Superior temporal gyrus (tissue), 1 donor: ENCODE measurements at regions not wholly inside any gene's neighbourhood (a gene's known extent, or its start where the extent isn't known, plus 50 kb on each side); places are given as distances from the start of the nearest gene placed in this dataset.
A peak's percentile ranks its signal among the peaks of the same experiment; 100 is the strongest.

Experiments
- DNase-seq: peaks from one replicate; pipeline ENCODE4 v3.0.0-alpha.2; 2016; ENCODE audit errors: extremely low spot score

DNA sequence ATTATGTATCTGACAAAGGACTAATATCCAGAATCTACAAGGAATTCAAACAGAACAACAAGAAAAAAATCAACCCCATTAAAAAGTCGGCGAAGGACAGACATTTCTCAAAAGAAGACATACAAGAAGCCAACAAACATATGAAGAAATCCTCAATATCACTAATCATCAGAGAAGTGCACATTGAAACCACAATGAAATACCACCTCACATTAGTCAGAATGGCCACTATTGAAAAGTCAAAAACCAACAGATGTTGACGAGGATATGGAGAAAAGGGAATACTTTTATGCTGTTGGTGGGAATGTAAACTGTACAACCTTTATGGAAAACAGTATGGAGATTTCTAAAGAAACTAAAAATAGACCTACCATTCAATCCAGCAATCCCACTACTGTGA lies 233.1 kb upstream of the PLSCR5 start:
- no peak for DNase-seq

- no peak for DNase-seq
Observed at GRCh38 chr3:146834917-146835316, 229.8 kb upstream of the PLSCR5 start.

GRCh38 chr3:146832857-146833458 lies 227.8 kb upstream of the PLSCR5 start:
- no peak for DNase-seq

GRCh38 chr3:146831659-146832058 lies 226.5 kb upstream of the PLSCR5 start:
- no peak for DNase-seq

DNA sequence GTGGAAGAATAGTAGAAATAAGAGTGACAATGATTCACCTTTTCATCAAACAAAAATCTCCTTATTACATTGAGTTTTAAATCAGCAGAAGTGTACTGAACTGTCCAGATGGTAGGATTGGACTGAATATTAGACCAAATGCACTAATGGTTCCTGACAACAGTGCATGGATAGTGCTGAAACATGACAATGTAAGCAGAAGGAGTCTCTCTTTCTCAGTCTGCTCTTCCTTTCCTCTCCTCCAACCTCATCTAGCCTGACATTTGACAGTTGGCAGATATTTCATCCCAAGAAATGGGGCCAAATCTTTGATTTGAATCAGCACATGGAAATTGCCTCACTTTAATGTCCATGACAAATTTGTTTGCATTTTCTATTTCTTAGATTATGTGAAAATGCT lies 225.1 kb upstream of the PLSCR5 start:
- DNase-seq = no peak

- no peak for DNase-seq
Observed at GRCh38 chr3:146827836-146828235, 222.7 kb upstream of the PLSCR5 start.

DNA sequence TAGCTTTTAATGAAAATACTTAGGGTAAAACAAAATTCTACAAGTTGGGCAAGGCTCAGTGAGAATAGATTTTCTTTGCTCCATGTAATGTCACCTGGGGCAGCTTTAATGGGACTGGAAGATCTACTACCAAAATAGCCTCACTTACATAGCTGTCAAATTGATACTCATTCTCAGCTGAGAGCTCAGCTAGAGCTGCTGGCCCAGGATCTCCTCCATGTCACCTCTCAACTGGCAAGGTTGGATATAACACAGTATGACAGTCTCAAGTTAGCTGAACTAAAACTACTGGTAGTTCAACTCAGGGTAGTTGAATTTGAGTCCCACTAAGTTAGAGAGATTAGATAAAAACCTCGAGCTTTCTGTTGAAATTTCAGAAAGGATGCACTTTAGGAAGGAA lies 218.5 kb upstream of the PLSCR5 start:
- DNase-seq = no peak

DNA sequence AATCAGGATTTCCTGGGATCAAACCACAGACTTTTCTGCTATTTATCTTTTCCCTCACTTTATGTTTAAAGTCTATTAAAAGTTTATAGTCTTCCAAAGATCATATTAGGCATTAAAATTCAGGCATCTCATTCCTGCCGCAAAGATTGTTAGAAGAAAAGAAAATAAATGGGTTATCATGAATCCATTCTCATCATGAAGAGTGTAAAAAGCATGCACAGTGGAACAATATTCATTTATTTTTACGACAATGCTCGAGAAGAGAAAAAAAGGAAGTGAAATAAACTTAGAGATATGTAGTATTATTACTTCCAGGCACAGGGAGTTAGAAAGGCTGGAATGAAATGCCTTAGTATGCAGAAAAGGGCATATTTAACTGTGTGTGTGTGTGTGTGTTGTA lies 213.7 kb upstream of the PLSCR5 start:
- DNase-seq = no peak

- DNase-seq = no peak
Observed at GRCh38 chr3:146818301-146818700, 213.2 kb upstream of the PLSCR5 start.

GRCh38 chr3:146817704-146818103 lies 212.6 kb upstream of the PLSCR5 start:
- DNase-seq = peak; percentile 46

DNA sequence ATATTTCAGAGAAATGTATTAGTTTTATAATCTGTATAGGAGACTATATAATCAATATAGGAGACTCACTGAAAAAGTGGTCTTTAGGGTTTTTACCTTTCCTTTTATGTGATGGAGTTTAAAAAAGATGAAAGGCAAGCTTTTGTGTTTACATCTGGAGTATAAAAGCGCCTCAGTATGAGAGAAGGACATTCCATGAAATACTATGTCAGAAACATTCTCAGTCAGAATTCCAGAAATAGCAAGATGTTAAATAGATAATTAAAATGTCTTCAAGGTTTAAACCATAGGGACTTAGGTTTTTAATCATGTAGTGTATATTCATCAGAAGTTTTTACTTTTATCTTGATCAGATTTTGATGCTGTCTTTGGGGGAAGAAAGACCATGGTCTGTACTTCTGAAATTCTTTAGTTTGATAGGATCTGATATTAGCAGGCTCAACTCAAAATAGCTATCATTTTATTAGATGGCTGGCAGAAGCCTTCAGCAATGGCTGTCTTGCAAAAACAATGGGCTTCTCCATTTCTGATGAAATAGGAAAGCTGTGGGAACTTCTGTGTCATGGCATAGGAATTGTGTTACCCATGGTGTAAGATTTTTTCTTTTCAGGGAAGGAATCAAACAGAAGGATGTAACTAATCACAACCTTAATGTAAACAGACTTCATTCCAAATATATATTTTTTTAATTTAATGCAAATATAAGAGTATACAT lies 209.6 kb upstream of the PLSCR5 start:
- no peak for DNase-seq

DNA sequence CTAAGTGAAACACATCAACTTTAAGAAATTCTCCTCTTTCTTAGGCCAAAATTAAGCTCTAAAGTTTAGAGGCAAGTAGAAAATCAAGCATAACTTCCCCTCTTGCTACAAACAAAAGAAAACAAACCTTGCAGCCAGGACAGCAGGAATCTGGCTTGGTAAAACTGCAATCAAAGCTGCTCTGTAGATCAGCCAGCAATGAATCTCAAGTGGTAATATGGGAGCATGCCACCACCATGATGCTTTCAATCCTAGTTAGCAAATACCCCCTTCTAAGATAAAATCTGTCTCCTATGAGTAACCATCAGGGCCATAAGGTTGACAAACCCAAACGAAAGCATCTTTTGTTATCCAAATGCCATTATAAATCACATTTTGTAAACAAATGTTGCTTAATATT lies 208.3 kb upstream of the PLSCR5 start:
- DNase-seq = no peak

GRCh38 chr3:146803745-146804144 lies 198.6 kb upstream of the PLSCR5 start:
- no peak for DNase-seq

GRCh38 chr3:146801492-146801891 lies 196.3 kb upstream of the PLSCR5 start:
- DNase-seq = no peak

GRCh38 chr3:146800484-146800883 lies 195.3 kb upstream of the PLSCR5 start:
- no peak for DNase-seq

GRCh38 chr3:146796078-146796477 lies 190.9 kb upstream of the PLSCR5 start:
- DNase-seq = no peak

GRCh38 chr3:146783446-146783845 lies 178.3 kb upstream of the PLSCR5 start:
- no peak for DNase-seq

DNA sequence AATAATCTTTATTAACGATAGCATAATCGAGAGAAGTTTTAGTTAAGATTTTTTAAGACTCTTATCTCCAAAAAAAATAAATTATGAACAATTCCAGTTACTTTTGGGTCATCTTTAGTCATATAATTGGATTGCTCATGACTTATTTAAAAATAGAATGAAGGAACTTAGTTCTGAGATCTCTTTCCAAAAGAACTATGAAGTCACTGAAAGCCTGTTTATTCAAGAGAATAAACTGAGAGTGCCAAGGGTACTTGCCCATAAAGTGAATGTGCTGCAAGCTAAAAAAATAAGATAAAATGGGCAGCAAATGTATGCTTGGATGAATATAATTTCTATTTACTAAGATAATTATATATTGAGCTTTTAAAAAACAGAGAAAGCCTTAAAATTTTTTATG lies 176.5 kb upstream of the PLSCR5 start:
- DNase-seq = no peak

DNA sequence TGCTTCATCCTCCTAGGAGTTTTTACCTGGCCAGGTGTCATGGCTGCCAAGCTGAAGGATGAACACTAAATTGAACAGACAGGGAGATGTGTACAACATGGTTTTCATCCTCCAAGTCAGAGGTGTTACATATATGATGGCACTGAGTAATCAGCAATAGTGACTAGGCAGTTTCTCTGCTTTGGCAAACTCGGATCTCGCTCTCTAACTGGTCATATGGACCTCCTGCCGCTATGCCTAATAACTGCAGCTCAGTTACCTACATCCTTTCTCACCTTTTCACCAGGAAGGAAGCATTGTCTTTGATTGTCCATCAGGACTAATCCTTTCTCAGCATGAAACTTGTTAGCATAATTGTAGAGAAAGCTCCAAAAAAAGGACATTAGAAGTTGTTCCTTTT lies 175.9 kb upstream of the PLSCR5 start:
- DNase-seq = no peak

DNA sequence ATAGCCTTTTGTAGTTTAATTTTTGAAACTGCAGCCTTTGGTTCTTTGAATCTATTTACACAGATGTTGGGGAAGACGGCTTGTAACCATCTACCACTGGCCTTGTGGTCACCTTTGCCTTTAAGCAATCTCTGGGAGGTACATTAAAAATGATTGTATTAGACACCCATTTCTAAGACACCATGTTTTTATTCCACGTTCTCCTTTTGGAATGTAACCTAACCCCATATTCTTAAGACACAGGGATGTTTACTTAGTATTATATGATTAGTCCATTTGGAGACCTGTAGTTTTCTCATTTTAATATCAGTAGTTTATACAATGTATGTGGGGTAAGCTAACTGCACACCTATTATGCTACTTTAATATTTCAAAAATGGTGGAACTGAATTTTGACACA lies 175.1 kb upstream of the PLSCR5 start:
- DNase-seq = no peak

- no peak for DNase-seq
Observed at GRCh38 chr3:146777941-146778340, 172.8 kb upstream of the PLSCR5 start.

DNA sequence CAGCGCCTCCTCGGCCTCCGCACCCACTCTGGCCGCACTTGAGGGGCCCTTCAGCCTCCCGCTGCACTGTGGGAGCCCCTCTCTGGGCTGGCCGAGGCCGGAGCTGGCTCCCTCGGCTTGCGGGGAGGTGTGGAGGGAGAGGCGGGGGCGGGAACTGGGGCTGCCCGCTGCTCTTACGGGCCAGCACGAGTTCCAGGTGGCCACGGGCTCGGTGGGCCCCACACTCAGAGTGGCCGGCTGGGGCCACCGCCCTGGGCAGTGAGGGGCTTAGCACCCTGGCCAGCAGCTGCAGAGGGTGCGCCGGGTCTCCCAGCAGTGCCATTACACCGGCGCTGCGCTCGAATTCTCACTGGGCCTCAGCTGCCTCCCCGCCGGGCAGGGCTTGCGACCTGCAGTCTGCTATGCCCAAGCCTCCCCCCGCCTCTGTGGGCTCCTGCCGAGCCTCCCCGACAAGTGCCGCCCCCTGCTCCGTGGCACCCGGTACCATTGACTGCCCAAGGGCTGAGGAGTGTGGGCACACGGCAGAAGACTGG lies 167.1 kb upstream of the PLSCR5 start:
- no peak for DNase-seq

GRCh38 chr3:146770881-146771280 lies 165.7 kb upstream of the PLSCR5 start:
- no peak for DNase-seq

DNA sequence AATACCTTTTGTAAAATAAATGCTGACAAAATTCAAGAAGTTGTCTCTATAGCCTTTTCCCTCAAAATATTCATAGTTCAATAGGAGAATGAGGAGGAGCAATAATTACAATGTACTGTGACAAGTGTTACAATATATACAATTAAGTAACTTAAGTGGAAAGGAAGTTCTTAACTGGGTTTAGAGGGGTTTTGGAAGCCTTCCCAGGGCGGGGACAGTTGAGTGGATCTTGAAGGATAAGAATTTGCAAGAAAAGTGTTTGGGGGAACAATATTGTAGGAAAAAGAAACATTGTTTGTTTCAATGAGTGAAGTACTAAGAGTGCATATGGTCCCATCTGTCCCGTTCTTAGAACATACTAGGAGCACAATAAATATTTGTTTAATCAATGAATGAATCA lies 165.2 kb upstream of the PLSCR5 start:
- no peak for DNase-seq
